H9 (cell line): ENCODE measurements at regions not wholly inside any gene's neighbourhood (a gene's known extent, or its start where the extent isn't known, plus 50 kb on each side); places are given as distances from the start of the nearest gene placed in this dataset.

ENCODE experiments used
- DNase-seq: peaks from one replicate; pipeline ENCODE4 v3.0.0-alpha.2; 2017
- H2AFZ ChIP-seq: one replicate; pipeline ENCODE4 v1.6.1; 2013; ENCODE audit warnings: mild to moderate bottlenecking, low read length, control low read depth, moderate library complexity
- H2AK5ac ChIP-seq: 2 replicates; pipeline ENCODE4 v1.6.1; 2013; ENCODE audit warnings: low read length, control low read depth, mixed read lengths; ENCODE audit not compliant: insufficient read length
- H2BK120ac ChIP-seq: one replicate; pipeline ENCODE4 v1.6.1; 2013; ENCODE audit warnings: low read depth, mild to moderate bottlenecking, low read length, control low read depth, inconsistent platforms; ENCODE audit not compliant: poor library complexity, severe bottlenecking
- H2BK12ac ChIP-seq: 2 replicates; pipeline ENCODE4 v1.6.1; 2013; ENCODE audit warnings: low read length, control low read depth, mixed read lengths, low read depth; ENCODE audit not compliant: insufficient read length
- H2BK15ac ChIP-seq: 2 replicates; pipeline ENCODE4 v1.6.1; 2013; ENCODE audit warnings: low read depth, low read length, control low read depth
- H2BK20ac ChIP-seq: one replicate; pipeline ENCODE4 v1.6.1; 2013; ENCODE audit warnings: low read depth, mild to moderate bottlenecking, low read length, control low read depth, inconsistent platforms; ENCODE audit not compliant: poor library complexity, severe bottlenecking
- H2BK5ac ChIP-seq: 2 replicates; pipeline ENCODE4 v1.6.1; 2013; ENCODE audit warnings: low read length, control low read depth, mixed read lengths; ENCODE audit not compliant: insufficient read length
- H3K14ac ChIP-seq: 2 replicates; pipeline ENCODE4 v1.6.1; 2013; ENCODE audit warnings: low read length, control low read depth; ENCODE audit not compliant: insufficient read depth
- H3K18ac ChIP-seq: 2 replicates; pipeline ENCODE4 v1.6.1; 2013; ENCODE audit warnings: low read depth, mild to moderate bottlenecking, mixed read lengths, low read length, control low read depth; ENCODE audit not compliant: insufficient read length
- H3K23ac ChIP-seq: 2 replicates; pipeline ENCODE4 v1.6.1; 2013; ENCODE audit warnings: low read length, control low read depth, mixed read lengths, low read depth; ENCODE audit not compliant: insufficient read length
- H3K23me2 ChIP-seq: 2 replicates; pipeline ENCODE4 v1.6.1; 2013; ENCODE audit warnings: low read depth, mild to moderate bottlenecking, mixed read lengths, low read length, control low read depth; ENCODE audit not compliant: insufficient read length, poor library complexity, severe bottlenecking
- H3K27ac ChIP-seq: 2 replicates; pipeline ENCODE4 v1.5.1; 2013; ENCODE audit warnings: low read length, control low read depth, mixed read lengths, low read depth; ENCODE audit not compliant: insufficient read length
- H3K27me3 ChIP-seq: 2 replicates; pipeline ENCODE4 v1.6.1; 2013; ENCODE audit warnings: low read length, control low read depth, inconsistent platforms; ENCODE audit not compliant: insufficient read depth
- H3K4ac ChIP-seq: 2 replicates; pipeline ENCODE4 v1.6.1; 2013; ENCODE audit warnings: low read depth, mild to moderate bottlenecking, control low read depth, inconsistent platforms, low read length, moderate library complexity
- H3K4me1 ChIP-seq: 2 replicates; pipeline ENCODE4 v1.6.1; 2013; ENCODE audit warnings: low read length, control low read depth, inconsistent platforms; ENCODE audit not compliant: insufficient read depth
- H3K4me2 ChIP-seq: 2 replicates; pipeline ENCODE4 v1.6.1; 2013; ENCODE audit warnings: low read length, control low read depth, mixed read lengths; ENCODE audit not compliant: insufficient read length, insufficient read depth
- H3K56ac ChIP-seq: 2 replicates; pipeline ENCODE4 v1.6.1; 2013; ENCODE audit warnings: low read depth, mild to moderate bottlenecking, mixed read lengths, low read length, control low read depth; ENCODE audit not compliant: insufficient read length
- H3K79me1 ChIP-seq: 2 replicates; pipeline ENCODE4 v1.6.1; 2013; ENCODE audit warnings: low read depth, mild to moderate bottlenecking, moderate library complexity, low read length, control low read depth, inconsistent platforms; ENCODE audit not compliant: insufficient read depth, poor library complexity, severe bottlenecking
- H3K79me2 ChIP-seq: 2 replicates; pipeline ENCODE4 v1.6.1; 2013; ENCODE audit warnings: low read length, control low read depth, inconsistent platforms; ENCODE audit not compliant: insufficient read depth
- H3K9ac ChIP-seq: 2 replicates; pipeline ENCODE4 v1.6.1; 2013; ENCODE audit warnings: low read length, control low read depth, mixed read lengths; ENCODE audit not compliant: insufficient read length; ENCODE audit errors: extremely low read depth
- H3K9me3 ChIP-seq: one replicate; pipeline ENCODE4 v1.6.1; 2013; ENCODE audit warnings: low read depth, low read length, inconsistent platforms; ENCODE audit not compliant: control insufficient read depth
- H3T11ph ChIP-seq: one replicate; pipeline ENCODE4 v1.6.1; 2013; ENCODE audit warnings: mild to moderate bottlenecking, low read length, control low read depth, inconsistent platforms
- H4K20me1 ChIP-seq: one replicate; pipeline ENCODE4 v1.6.1; 2013; ENCODE audit not compliant: control insufficient read depth, insufficient read length, insufficient read depth
- H4K5ac ChIP-seq: 2 replicates; pipeline ENCODE4 v1.6.1; 2013; ENCODE audit warnings: low read depth, mild to moderate bottlenecking, mixed read lengths, low read length, control low read depth; ENCODE audit not compliant: insufficient read length
- H4K8ac ChIP-seq: replicated peaks from 2 replicates; pipeline ENCODE4 v1.6.1; 2013; ENCODE audit warnings: low read length, control low read depth, mixed read lengths, low read depth; ENCODE audit not compliant: insufficient read length
- H4K91ac ChIP-seq: 2 replicates; pipeline ENCODE4 v1.6.1; 2013; ENCODE audit warnings: low read depth, mild to moderate bottlenecking, moderate library complexity, mixed read lengths, low read length, control low read depth; ENCODE audit not compliant: insufficient read length
- H3K27ac Mint-ChIP-seq, 3 experiments: 2 replicates in 2 of 3; 3 replicates in 1 of 3; pipeline ENCODE4 v1.8.0; 2020 to 2021; ENCODE audit warnings: mixed read lengths in 3 of 3, mild to moderate bottlenecking in 1 of 3, moderate library complexity in 1 of 3
- H3K27me3 Mint-ChIP-seq: 2 replicates; pipeline ENCODE4 v1.8.0; 2021; ENCODE audit warnings: low read depth, mild to moderate bottlenecking, moderate library complexity, mixed read lengths
- H3K36me3 Mint-ChIP-seq, 3 experiments: 2 replicates in 2 of 3; 3 replicates in 1 of 3; pipeline ENCODE4 v1.8.0; 2020 to 2021; ENCODE audit warnings: low read depth in 3 of 3, mixed read lengths in 3 of 3; ENCODE audit not compliant: insufficient read depth in 1 of 3
- H3K4me1 Mint-ChIP-seq, 2 experiments: 2 replicates each; pipeline ENCODE4 v1.8.0; 2020; ENCODE audit warnings: mixed read lengths in 2 of 2
- H3K4me3 Mint-ChIP-seq, 2 experiments: 2 replicates in 1 of 2; 3 replicates in 1 of 2; pipeline ENCODE4 v1.8.0; 2020 to 2021; ENCODE audit warnings: mild to moderate bottlenecking in 2 of 2, mixed read lengths in 2 of 2, moderate library complexity in 1 of 2
- H3K9me3 Mint-ChIP-seq, 2 experiments: 2 replicates in 1 of 2; 3 replicates in 1 of 2; pipeline ENCODE4 v1.8.0; 2020; ENCODE audit warnings: mild to moderate bottlenecking in 2 of 2, mixed read lengths in 2 of 2, moderate library complexity in 1 of 2
- CTCF ChIP-seq: fragments of 200-600 bp; sonication (generic); conservative IDR thresholded peaks from 3 replicates; pipeline ENCODE4 v1.8.0; 2021; ENCODE audit warnings: antibody characterized with exemption, mild to moderate bottlenecking
- WGBS: extraction: QIAGEN DNeasy Blood & Tissue Kit; methylation state at CpG from one replicate; pipeline ENCODE4 v1.1.7; 2013; ENCODE audit warnings: missing lambda C conversion rate, low lambda C conversion rate, mixed read lengths; ENCODE audit not compliant: insufficient read length; ENCODE audit errors: extremely low coverage; 5-methylcytosine and 5-hydroxymethylcytosine counted together

DNA sequence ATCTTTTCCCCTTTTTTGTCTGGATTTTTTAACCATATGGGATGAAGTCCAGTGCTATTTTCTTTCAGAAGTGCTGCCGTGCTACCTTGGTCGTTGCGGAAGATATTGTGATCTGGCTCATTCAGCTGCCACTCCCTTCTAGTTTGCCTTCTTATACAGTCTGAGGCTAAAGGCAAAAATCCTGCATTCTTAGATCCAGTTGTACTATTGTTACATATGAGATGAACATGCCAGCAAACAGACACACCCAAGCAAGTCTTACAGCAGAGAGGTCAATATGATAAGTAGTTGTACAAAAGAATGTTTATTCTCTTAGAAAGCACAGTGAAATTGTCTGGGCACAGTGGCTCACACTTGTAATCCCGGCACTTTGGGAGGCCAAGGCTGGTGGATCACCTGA, 108.0 kb upstream of the COX10 start:
- H3K27ac Mint-ChIP-seq, result no peak overlapping the region
- Histone ChIP-seq H3K4me1 (no peaks in the 10 kb centered on the region), H3K79me2 (no peaks in the 10 kb centered on the region), H2BK5ac (no peak overlapping the region), H3K56ac (no peak overlapping the region), H2BK15ac (no peak overlapping the region), H2BK120ac (no peak overlapping the region), H3K27ac (no peak overlapping the region), H3K4me2 (no peak overlapping the region), H4K8ac (no peak overlapping the region), H4K5ac (no peak overlapping the region), H2BK12ac (no peak overlapping the region), H3K14ac (no peak overlapping the region), H2BK20ac (no peak overlapping the region), H3K9me3 (no peaks in the 10 kb centered on the region), H2AFZ (no peak overlapping the region), H4K20me1 (no peaks in the 10 kb centered on the region), H3K27me3 (no peaks in the 10 kb centered on the region), H2AK5ac (no peak overlapping the region), H3K4ac (no peak overlapping the region), H4K91ac (no peak overlapping the region), H3K23ac (no peak overlapping the region), H3K18ac (no peak overlapping the region), H3K9ac (no peak overlapping the region), H3T11ph (no peak overlapping the region), H3K23me2 (no peaks in the 10 kb centered on the region), H3K79me1 (no peaks in the 10 kb centered on the region)
- H3K27me3 Mint-ChIP-seq, result no peaks in the 10 kb centered on the region
- H3K9me3 Mint-ChIP-seq, result no peaks in the 10 kb centered on the region
- H3K4me3 Mint-ChIP-seq, result no peak overlapping the region
- H3K36me3 Mint-ChIP-seq, result no peaks in the 10 kb centered on the region
- no CpG with 5 or more reads among the region's 4 CpGs for WGBS
- no peak for DNase-seq
- no peak for TF ChIP-seq CTCF
- peaks cover 0 to 4% of the 10 kb centered on the region in 2 experiments; a peak in 2 of 4 replicates for H3K4me1 Mint-ChIP-seq
